ENCODE measurements at regions not wholly inside any gene's neighbourhood (a gene's known extent, or its start where the extent isn't known, plus 50 kb on each side); places are given as distances from the start of the nearest gene placed in this dataset.

DNA sequence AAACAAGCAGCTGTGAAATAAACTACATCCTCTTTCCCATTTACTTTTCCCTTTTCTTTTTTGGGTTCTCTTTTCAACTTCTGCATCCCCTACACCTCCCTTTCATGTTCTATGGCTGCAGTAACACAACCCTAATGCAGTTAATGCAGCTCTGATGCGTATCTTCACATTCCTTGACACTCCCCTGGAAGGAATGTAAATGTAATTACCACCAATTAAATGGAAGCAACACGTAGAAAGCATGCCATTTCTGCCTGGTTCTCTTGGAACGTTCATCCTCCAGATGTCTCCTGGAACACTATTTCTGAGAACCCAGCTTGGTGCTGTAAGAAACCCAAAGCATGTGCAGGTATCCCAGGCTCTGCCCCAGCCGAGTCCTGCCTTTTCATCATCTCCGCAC, 166.8 kb upstream of the FREM2 start:
- no peak for DNase-seq

DNA sequence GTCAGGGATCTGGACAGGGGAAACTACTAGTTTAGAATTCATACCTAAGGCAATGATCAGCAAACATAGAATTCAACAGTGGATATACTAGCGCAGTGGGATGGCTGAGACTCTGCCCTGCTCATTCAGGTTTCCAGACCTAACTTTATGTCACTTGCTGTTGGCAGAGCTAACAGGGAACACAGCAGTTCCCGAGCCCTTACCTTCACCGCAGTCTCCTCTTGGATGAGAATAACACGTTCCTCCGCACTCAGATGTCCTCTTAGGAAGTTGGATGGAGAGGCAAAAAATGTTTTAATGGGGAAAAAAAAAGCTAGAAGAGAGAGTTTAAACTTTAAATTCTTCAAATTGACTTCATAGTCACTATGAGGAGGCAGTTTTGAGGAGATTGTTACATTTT, 159.7 kb upstream of the FREM2 start:
- DNase-seq: no peak

- DNase-seq: no peak
Measured at GRCh38 chr13:38528986-38529385, 157.9 kb upstream of the FREM2 start.

GRCh38 chr13:38530492-38530891, 156.4 kb upstream of the FREM2 start:
- DNase-seq: peak; percentile 9

DNA sequence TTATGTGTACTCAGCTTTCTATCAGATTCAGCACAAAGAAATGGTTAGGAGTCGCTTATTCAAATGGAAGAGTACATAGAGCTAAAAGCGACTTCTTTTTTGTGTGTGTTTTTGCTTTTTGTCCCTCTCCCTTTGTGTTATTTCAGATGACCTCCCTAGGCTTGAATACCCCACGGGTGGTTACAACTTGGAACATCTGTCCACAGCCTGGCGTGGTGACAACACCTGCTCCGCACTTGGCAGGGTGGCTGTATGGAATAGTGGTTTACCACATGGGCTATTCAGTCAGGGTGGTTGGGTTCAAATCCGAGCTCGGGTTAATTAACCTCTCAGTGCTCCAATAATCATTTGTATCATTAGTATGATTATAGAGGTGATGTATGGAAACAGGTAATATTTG, 151.6 kb upstream of the FREM2 start:
- DNase-seq: no peak

DNA sequence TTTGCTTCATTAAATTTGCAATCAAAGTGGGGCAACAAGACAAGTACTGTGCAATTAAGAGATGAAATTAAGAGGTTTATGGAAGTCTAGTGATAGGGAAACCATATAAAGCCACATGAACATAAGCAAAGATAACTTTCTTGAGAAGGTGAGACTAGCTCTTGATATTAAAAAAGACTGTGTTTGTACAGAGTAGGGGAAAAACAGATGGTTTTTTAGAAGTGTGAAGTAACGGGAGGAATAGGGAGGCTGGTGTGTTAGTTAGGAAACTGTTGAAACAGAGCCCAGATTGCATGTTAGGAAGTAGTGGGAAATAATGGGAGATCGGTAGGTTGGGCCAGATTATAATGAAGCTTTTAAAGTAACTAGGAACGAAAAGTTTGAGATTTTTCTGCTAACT, 149.8 kb upstream of the FREM2 start:
- DNase-seq: no peak

DNA sequence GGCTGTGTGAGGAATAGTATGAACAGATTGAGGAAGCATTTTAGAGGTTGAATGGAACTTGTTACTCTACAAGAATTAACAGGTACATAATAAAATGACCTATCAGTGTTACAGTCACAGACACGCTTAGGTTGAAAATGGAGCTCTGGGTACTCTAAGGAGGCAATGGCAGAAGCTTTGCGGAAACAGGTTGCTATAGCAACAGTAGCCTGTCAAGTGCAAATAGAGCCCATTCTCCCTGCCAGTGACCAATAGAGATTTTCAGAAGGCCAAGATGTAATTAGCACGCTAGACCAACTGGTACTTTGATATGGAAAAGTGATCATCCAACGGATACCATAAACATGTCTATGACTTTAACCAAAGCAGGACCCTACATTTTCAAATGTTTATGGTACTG, 148.5 kb upstream of the FREM2 start:
- DNase-seq: no peak

- DNase-seq: no peak
Measured at GRCh38 chr13:38539632-38540031, 147.2 kb upstream of the FREM2 start.

DNA sequence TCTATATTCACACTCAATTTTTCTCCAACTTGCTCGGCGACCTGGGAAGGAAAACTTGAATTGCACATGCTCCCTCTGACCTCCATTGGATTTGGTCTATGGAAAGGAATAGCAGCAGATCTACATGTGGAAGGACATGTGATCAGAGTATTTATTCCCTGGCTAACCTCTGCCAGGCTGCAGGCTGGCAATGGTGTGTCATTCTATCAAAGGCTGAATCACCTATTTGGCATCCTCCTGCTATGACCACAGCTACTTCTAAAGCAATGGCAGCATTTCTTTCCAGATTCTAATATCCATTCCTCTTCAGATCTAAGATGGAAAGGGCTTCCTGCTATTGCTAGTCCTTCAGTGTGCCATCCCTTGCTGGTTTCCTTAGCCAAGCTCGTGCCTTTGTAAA, 144.3 kb upstream of the FREM2 start:
- no peak for DNase-seq

- DNase-seq: no peak
Measured at GRCh38 chr13:38543561-38543960, 143.3 kb upstream of the FREM2 start.

DNA sequence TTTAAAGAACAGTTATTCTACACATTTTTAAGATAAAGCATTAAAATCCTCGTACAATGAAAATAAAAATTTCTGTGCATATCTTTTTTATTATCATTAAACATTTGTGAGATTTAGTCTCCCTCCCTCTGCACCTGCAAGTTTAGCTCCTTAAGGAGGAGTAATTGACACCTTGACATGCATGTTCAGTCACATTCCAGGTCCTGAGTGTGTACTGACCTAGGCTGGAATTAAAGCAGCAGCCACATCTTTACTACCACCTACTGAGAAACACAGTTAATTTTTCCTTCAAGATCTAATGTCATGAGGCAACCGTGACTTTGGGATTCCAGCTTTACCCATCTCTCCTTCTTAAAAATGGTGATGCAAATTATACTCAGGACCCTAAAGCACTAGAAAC, 123.1 kb upstream of the FREM2 start:
- DNase-seq: no peak

DNA sequence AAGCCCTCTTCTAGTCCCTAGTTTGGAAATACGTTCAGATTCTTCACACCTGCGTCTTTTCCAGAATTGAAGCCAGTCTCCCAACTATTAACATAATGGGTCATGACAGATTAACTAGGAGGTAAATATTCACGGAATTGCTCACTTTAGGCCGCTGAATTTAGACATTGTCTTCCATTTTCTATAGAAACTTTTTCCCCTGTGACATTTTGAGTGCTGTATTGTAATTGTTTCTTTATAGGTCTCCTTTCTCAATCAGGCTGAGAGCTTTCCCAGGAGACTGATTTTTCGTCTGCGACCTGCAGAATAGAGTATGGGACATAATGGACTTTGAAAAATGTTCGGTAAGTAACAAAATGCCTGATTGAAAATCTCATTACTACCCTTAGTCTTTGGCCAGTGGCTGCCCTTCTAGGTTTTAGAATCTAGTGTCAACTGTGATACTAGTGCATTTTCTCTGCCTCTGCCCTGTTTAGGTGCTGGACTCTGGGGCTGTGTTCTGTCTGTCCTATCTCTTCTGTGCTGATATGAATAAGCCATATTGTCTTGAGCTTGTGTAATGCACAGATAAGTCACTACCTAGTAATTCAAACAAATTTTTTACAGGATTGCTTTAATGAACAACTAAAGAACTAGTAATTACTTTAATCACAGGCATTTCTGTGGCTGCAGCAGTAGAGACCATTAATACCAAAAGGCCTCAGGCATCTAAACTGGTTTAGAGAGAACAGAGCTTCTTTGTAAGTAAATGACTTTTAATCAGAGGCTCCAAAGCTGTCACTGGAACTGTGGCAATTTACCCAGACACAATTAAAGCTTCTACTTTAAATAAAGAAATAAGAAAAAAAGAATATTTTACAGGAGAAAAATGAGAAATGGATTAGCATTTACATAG, 122.4 kb upstream of the FREM2 start:
- no peak for DNase-seq

DNA sequence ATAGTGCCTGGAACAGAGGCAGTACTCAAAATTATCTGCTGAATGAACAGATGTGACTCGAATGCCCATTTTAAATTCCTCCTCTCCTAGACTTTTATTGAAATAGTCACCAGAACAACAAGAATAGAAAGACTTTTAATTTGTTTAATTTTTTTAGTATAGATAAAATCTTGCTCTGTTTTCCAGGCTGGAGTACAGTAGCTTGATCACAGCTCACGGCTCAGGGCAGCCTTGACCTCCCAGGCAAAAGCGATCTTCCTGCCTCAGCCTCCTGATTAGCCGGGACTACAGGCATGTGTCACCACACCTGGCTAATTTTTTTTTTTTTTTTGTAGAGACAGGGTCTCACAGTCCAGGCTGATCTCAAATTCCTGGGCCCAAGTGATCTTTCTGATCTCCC, 120.9 kb upstream of the FREM2 start:
- no peak for DNase-seq

GRCh38 chr13:38566519-38566918, 120.4 kb upstream of the FREM2 start:
- DNase-seq: peak; percentile 37

DNA sequence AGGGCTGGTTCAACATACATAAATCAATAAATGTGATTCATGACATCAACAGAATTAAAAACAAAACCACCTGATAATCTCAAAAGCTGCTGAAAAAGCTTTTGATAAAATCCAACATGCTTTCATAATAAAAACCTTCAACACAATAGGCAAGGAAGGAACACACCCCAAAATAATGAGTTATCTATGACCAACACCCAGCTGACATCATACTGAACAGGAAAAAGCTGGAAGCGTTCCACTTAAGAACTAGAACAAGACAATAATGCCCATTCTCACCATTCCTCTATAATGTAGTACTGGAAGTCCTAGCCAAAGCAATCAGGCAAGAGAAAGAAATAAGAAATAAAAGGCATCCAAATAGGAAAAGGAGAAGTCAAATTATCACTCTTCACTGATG, 116.2 kb upstream of the FREM2 start:
- DNase-seq: no peak

DNA sequence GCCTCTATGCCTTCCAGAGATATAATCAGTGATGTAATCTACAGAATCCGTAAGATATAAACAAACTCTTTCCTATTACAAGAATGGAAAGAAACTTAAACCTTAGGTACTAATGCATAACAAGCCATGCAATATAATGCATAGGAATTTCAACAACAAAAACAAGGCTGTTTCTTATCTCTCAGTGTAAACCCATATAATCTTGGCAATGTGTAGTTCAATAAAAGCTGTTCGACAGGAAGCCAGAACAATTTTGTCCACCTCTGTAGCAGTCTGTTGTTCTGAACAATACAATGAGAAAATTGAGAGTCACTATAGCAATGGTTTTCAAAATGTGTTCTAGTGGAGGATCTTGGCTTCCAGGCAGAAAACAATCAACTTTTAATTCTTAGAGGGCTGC, 111.5 kb upstream of the FREM2 start:
- no peak for DNase-seq

- no peak for DNase-seq
Measured at GRCh38 chr13:38577048-38577447, 109.8 kb upstream of the FREM2 start.

DNA sequence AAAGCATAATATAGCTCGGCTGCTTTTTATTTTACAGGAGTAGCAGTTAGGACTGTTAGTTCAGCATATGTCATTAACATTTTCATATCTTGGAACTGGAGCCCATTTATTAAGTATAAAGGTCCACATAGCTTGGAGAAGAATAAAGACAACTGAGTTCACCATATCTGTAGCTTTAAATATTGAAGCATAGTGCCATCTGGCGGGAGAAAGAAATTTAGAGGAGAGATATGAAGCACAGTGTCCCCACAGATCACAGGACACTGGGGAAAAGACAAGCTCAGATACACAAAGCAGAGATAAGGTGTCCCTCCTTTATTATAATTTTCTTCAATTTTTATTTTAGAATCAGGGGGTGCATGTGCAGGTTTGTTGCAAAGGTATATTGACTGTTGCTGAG, 104.7 kb upstream of the FREM2 start:
- peak; percentile 33 for DNase-seq

- DNase-seq: no peak
Measured at GRCh38 chr13:38590230-38590629, 96.6 kb upstream of the FREM2 start.

GRCh38 chr13:38590796-38591507, 95.9 kb upstream of the FREM2 start:
- no peak for DNase-seq

DNA sequence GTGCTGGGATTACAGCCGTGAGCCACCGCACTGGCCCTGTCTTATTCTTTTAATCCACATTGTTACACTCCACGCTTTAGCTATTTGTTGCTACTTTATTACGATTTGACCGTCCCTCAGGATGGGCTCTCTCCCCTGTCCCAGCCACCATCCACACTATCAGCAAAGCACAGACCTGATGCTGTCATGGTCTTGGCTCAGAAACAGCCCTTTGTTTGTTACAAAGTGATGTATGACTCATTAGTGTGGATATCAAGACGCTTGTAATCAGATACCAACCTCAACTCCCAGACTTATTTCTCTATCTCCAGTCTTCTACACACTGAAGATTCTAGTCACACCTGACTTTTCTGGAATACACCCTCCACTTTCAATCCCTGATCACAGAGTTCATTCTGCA, 84.6 kb upstream of the FREM2 start:
- no peak for DNase-seq

DNA sequence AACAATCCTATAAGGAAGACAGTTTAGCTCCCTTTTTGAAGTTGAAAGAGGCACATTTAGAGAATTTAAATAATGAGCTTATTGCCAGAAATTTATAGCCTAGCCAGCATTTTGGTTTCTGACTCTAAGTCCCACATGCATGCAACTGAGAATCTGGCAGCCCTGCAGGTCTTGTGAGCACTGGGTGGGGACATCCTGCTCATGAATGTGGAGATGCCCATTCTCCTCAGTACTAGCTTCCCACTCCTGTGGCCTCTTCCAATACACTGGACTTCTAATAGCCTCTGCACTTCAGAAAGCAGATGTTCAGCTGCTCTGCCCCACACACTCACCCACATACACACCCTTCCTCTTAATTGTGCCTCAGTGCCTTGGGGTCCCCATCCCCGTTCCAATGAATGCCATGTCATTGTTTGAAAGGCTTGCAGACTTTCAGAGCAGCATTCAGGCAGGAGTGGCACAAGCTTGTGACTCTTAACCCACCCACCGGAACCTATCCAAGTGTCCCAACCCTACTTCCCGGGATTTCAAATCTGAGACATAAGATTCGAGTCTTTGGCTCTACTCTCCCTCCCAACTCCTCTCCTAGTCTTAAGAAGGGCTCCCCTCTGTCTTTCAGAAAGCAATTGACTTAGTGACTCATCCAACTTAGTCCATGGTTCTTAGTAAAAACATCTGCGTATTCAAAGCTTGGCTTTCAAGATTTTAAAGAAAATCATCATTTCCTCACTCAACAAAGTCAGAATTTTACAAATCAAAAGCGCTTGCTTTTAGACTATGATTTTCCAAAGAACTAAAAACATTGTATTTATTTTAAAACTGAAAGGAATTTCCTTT, 80.0 kb upstream of the FREM2 start:
- DNase-seq: no peak

DNA sequence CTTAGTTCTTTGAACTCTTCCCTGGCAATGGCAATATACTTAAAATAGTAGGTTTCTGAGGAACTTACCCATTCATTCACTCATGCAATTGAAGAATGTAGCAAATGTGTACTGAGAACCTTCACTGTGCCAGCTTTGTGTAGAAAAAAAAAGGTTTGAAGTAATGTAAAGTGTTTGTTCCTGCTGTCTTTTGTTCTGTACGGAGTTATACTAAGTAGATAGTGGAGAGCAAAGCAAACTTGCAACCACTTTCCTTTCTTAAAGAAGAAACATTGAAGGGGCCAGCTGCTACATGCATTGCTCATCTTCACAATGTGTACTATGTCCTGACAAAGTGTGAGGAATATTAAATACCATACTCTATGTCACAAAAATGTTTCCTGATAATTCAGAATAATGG, 68.9 kb upstream of the FREM2 start:
- no peak for DNase-seq

Data from hindlimb muscle (tissue), 1 donor.